ENCODE measurements at regions not wholly inside any gene's neighbourhood (a gene's known extent, or its start where the extent isn't known, plus 50 kb on each side); places are given as distances from the start of the nearest gene placed in this dataset.

GRCh38 chr4:182074139-182074538 lies 169.1 kb upstream of the TENM3 start:
- Histone ChIP-seq H3K4me1 (ENCODE audit: insufficient read depth, insufficient read length) (no peaks in the 10 kb centered on the region), H3K36me3 (ENCODE audit: insufficient read depth, insufficient read length, low read length) (peaks cover 76% of the 10 kb centered on the region), H3K27me3 (ENCODE audit: insufficient read depth, insufficient read length) (no peaks in the 10 kb centered on the region), H3K4me3 (ENCODE audit: insufficient read length, low read depth) (no peak overlapping the region), H3K9ac (ENCODE audit: insufficient read length, low read depth) (no peak overlapping the region), H3K9me3 (ENCODE audit: insufficient read depth, low read length) (no peaks in the 10 kb centered on the region)
- TF ChIP-seq ZNF274 (IDR thresholded peaks at IDR 0.05; ENCODE audit: low read depth, low read length) (no peak), SUZ12 (IDR thresholded peaks at IDR 0.05; ENCODE audit: extremely low read depth, insufficient read depth, insufficient read length) (no peak), YY1 (IDR thresholded peaks at IDR 0.05; ENCODE audit: insufficient read depth, insufficient read length) (no peak)
- no peak for DNase-seq (ENCODE audit: low read depth, low spot score)

GRCh38 chr4:182074810-182075209 lies 168.4 kb upstream of the TENM3 start:
- no peaks in the 10 kb centered on the region for H3K9me3 ChIP-seq (ENCODE audit: insufficient read depth, low read length)
- no peak for TF ChIP-seq YY1 (IDR thresholded peaks at IDR 0.05; ENCODE audit: insufficient read depth, insufficient read length)
- no peak for TF ChIP-seq SUZ12 (IDR thresholded peaks at IDR 0.05; ENCODE audit: extremely low read depth, insufficient read depth, insufficient read length)
- no peak for TF ChIP-seq ZNF274 (IDR thresholded peaks at IDR 0.05; ENCODE audit: low read depth, low read length)
- H3K27me3 ChIP-seq (ENCODE audit: insufficient read depth, insufficient read length) = no peaks in the 10 kb centered on the region
- DNase-seq (ENCODE audit: low read depth, low spot score) = no peak
- H3K36me3 ChIP-seq (ENCODE audit: insufficient read depth, insufficient read length, low read length) = peaks cover 75% of the 10 kb centered on the region
- H3K9ac ChIP-seq (ENCODE audit: insufficient read length, low read depth) = no peak overlapping the region
- no peaks in the 10 kb centered on the region for H3K4me1 ChIP-seq (ENCODE audit: insufficient read depth, insufficient read length)
- H3K4me3 ChIP-seq (ENCODE audit: insufficient read length, low read depth) = no peak overlapping the region

GRCh38 chr4:182082910-182083309 lies 160.3 kb upstream of the TENM3 start:
- no peaks in the 10 kb centered on the region for H3K4me1 ChIP-seq (ENCODE audit: insufficient read depth, insufficient read length)
- no peaks in the 10 kb centered on the region for H3K27me3 ChIP-seq (ENCODE audit: insufficient read depth, insufficient read length)
- no peak for DNase-seq (ENCODE audit: low read depth, low spot score)
- peaks cover 48% of the 10 kb centered on the region for H3K36me3 ChIP-seq (ENCODE audit: insufficient read depth, insufficient read length, low read length)
- TF ChIP-seq SUZ12 (IDR thresholded peaks at IDR 0.05; ENCODE audit: extremely low read depth, insufficient read depth, insufficient read length) = no peak
- TF ChIP-seq ZNF274 (IDR thresholded peaks at IDR 0.05; ENCODE audit: low read depth, low read length) = no peak
- no peak overlapping the region for H3K9ac ChIP-seq (ENCODE audit: insufficient read length, low read depth)
- peak overlapping the region; percentile 55 for H3K4me3 ChIP-seq (ENCODE audit: insufficient read length, low read depth)
- peaks cover 10% of the 10 kb centered on the region; the same call in 1 of the 2 replicates for H3K9me3 ChIP-seq (ENCODE audit: insufficient read depth, low read length)

- DNase-seq (ENCODE audit: low read depth, low spot score) = no peak
- peak overlapping the region; percentile 55 for H3K4me3 ChIP-seq (ENCODE audit: insufficient read length, low read depth)
- peak overlapping the region; percentile 78 for H3K9ac ChIP-seq (ENCODE audit: insufficient read length, low read depth)
- H3K36me3 ChIP-seq (ENCODE audit: insufficient read depth, insufficient read length, low read length) = peaks cover 40% of the 10 kb centered on the region
- no peaks in the 10 kb centered on the region for H3K27me3 ChIP-seq (ENCODE audit: insufficient read depth, insufficient read length)
- peaks cover 10% of the 10 kb centered on the region; the same call in 1 of the 2 replicates for H3K9me3 ChIP-seq (ENCODE audit: insufficient read depth, low read length)
- TF ChIP-seq ZNF274 (IDR thresholded peaks at IDR 0.05; ENCODE audit: low read depth, low read length) (no peak), YY1 (IDR thresholded peaks at IDR 0.05; ENCODE audit: insufficient read depth, insufficient read length) (no peak), SUZ12 (IDR thresholded peaks at IDR 0.05; ENCODE audit: extremely low read depth, insufficient read depth, insufficient read length) (no peak)
- no peaks in the 10 kb centered on the region for H3K4me1 ChIP-seq (ENCODE audit: insufficient read depth, insufficient read length)
These were observed 159.4 kb upstream of the TENM3 start for GRCh38 chr4:182083671-182084410.

- peaks cover 10% of the 10 kb centered on the region; the same call in 1 of the 2 replicates for H3K9me3 ChIP-seq (ENCODE audit: insufficient read depth, low read length)
- H3K9ac ChIP-seq (ENCODE audit: insufficient read length, low read depth) = peak overlapping the region; percentile 78
- peak overlapping the region; percentile 55 for H3K4me3 ChIP-seq (ENCODE audit: insufficient read length, low read depth)
- no peaks in the 10 kb centered on the region for H3K4me1 ChIP-seq (ENCODE audit: insufficient read depth, insufficient read length)
- no peaks in the 10 kb centered on the region for H3K27me3 ChIP-seq (ENCODE audit: insufficient read depth, insufficient read length)
- peaks cover 29% of the 10 kb centered on the region for H3K36me3 ChIP-seq (ENCODE audit: insufficient read depth, insufficient read length, low read length)
- TF ChIP-seq SUZ12 (IDR thresholded peaks at IDR 0.05; ENCODE audit: extremely low read depth, insufficient read depth, insufficient read length) (no peak), ZNF274 (IDR thresholded peaks at IDR 0.05; ENCODE audit: low read depth, low read length) (no peak), YY1 (IDR thresholded peaks at IDR 0.05; ENCODE audit: insufficient read depth, insufficient read length) (no peak)
- DNase-seq (ENCODE audit: low read depth, low spot score) = peak; percentile 57
These were observed 158.1 kb upstream of the TENM3 start for GRCh38 chr4:182085051-182085480.

GRCh38 chr4:182089326-182089725 lies 153.9 kb upstream of the TENM3 start:
- TF ChIP-seq ZNF274 (IDR thresholded peaks at IDR 0.05; ENCODE audit: low read depth, low read length) = no peak
- DNase-seq (ENCODE audit: low read depth, low spot score) = no peak
- no peak overlapping the region for H3K9ac ChIP-seq (ENCODE audit: insufficient read length, low read depth)

GRCh38 chr4:182090186-182090585 lies 153.0 kb upstream of the TENM3 start:
- no peaks in the 10 kb centered on the region for H3K36me3 ChIP-seq (ENCODE audit: insufficient read depth, insufficient read length, low read length)
- no peaks in the 10 kb centered on the region for H3K27me3 ChIP-seq (ENCODE audit: insufficient read depth, insufficient read length)
- no peaks in the 10 kb centered on the region for H3K9me3 ChIP-seq (ENCODE audit: insufficient read depth, low read length)
- no peaks in the 10 kb centered on the region for H3K4me1 ChIP-seq (ENCODE audit: insufficient read depth, insufficient read length)
- no peak overlapping the region for H3K9ac ChIP-seq (ENCODE audit: insufficient read length, low read depth)
- no peak overlapping the region for H3K4me3 ChIP-seq (ENCODE audit: insufficient read length, low read depth)
- no peak for DNase-seq (ENCODE audit: low read depth, low spot score)
- TF ChIP-seq SUZ12 (IDR thresholded peaks at IDR 0.05; ENCODE audit: extremely low read depth, insufficient read depth, insufficient read length) (no peak), ZNF274 (IDR thresholded peaks at IDR 0.05; ENCODE audit: low read depth, low read length) (no peak), YY1 (IDR thresholded peaks at IDR 0.05; ENCODE audit: insufficient read depth, insufficient read length) (no peak)

More at GRCh38 chr4:182089326-182089725, 153.9 kb upstream of the TENM3 start:
- no peak overlapping the region for H3K4me3 ChIP-seq (ENCODE audit: insufficient read length, low read depth)
- no peaks in the 10 kb centered on the region for H3K27me3 ChIP-seq (ENCODE audit: insufficient read depth, insufficient read length)
- H3K4me1 ChIP-seq (ENCODE audit: insufficient read depth, insufficient read length) = no peaks in the 10 kb centered on the region
- no peaks in the 10 kb centered on the region for H3K9me3 ChIP-seq (ENCODE audit: insufficient read depth, low read length)
- H3K36me3 ChIP-seq (ENCODE audit: insufficient read depth, insufficient read length, low read length) = no peaks in the 10 kb centered on the region

Measured in NT2/D1 (cell line).